ENCODE measurements at regions not wholly inside any gene's neighbourhood (a gene's known extent, or its start where the extent isn't known, plus 50 kb on each side); places are given as distances from the start of the nearest gene placed in this dataset.

GRCh38 chr1:83735526-83735925, 263.4 kb downstream of the TTLL7 start:
- Histone ChIP-seq H3K9me3 (ENCODE audit: low read depth) (no peaks in the 10 kb centered on the region), H3K27me3 (no peaks in the 10 kb centered on the region), H3K4me3 (no peak overlapping the region), H3K4me1 (ENCODE audit: low read depth) (no peaks in the 10 kb centered on the region), H3K36me3 (no peaks in the 10 kb centered on the region), H3K27ac (no peak overlapping the region)
- no peak for TF ChIP-seq CTCF (IDR thresholded peaks at IDR 0.05; ENCODE audit: low read depth, low read length)
- no peak for DNase-seq (ENCODE audit: low read depth in 1 of 2, low spot score in 1 of 2)

GRCh38 chr1:83734420-83734819, 264.5 kb downstream of the TTLL7 start:
- TF ChIP-seq CTCF (IDR thresholded peaks at IDR 0.05; ENCODE audit: low read depth, low read length): no peak
- H3K4me1 ChIP-seq (ENCODE audit: low read depth): no peaks in the 10 kb centered on the region
- DNase-seq (ENCODE audit: low read depth in 1 of 2, low spot score in 1 of 2): no peak
- H3K9me3 ChIP-seq (ENCODE audit: low read depth): no peaks in the 10 kb centered on the region
- no peak overlapping the region for H3K27ac ChIP-seq
- H3K4me3 ChIP-seq: no peak overlapping the region
- no peaks in the 10 kb centered on the region for H3K27me3 ChIP-seq
- H3K36me3 ChIP-seq: no peaks in the 10 kb centered on the region

- no peaks in the 10 kb centered on the region for H3K4me1 ChIP-seq (ENCODE audit: low read depth)
- no peak overlapping the region for H3K27ac ChIP-seq
- no peak overlapping the region for H3K4me3 ChIP-seq
- no peak for TF ChIP-seq CTCF (IDR thresholded peaks at IDR 0.05; ENCODE audit: low read depth, low read length)
- no peak for DNase-seq (ENCODE audit: low read depth in 1 of 2, low spot score in 1 of 2)
- H3K36me3 ChIP-seq: no peaks in the 10 kb centered on the region
- H3K9me3 ChIP-seq (ENCODE audit: low read depth): no peaks in the 10 kb centered on the region
- no peaks in the 10 kb centered on the region for H3K27me3 ChIP-seq
Measured at GRCh38 chr1:83725735-83726360, 273.1 kb downstream of the TTLL7 start.

DNA sequence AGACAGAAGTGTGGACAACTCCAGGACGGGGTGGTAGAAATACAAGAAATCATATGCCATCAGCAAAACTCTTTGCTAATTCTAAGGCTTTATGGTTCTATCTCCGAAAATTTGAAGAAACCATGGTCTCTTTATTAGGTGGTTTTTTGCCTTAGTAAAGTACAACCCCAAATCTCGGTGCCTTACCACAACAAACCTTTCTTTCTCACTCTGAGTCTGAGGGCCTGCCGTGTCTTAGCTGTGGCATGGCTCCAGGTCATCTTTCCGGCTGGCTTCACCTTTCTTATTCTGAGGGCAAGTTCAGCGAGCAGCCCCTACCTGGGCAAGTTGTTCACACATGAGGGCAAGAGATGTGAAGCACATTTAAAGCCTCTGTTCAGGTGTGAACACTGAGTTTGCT, 280.6 kb downstream of the TTLL7 start:
- no peak overlapping the region for H3K27ac ChIP-seq
- H3K4me3 ChIP-seq: no peak overlapping the region
- no peak for TF ChIP-seq CTCF (IDR thresholded peaks at IDR 0.05; ENCODE audit: low read depth, low read length)
- H3K4me1 ChIP-seq (ENCODE audit: low read depth): no peaks in the 10 kb centered on the region
- no peak for DNase-seq (ENCODE audit: low read depth in 1 of 2, low spot score in 1 of 2)
- no peaks in the 10 kb centered on the region for H3K27me3 ChIP-seq
- no peaks in the 10 kb centered on the region for H3K9me3 ChIP-seq (ENCODE audit: low read depth)
- H3K36me3 ChIP-seq: no peaks in the 10 kb centered on the region

- no peak overlapping the region for H3K27ac ChIP-seq
- no peak for DNase-seq (ENCODE audit: low read depth in 1 of 2, low spot score in 1 of 2)
- H3K4me1 ChIP-seq (ENCODE audit: low read depth): no peaks in the 10 kb centered on the region
- no peaks in the 10 kb centered on the region for H3K36me3 ChIP-seq
- no peaks in the 10 kb centered on the region for H3K9me3 ChIP-seq (ENCODE audit: low read depth)
- H3K27me3 ChIP-seq: no peaks in the 10 kb centered on the region
- no peak overlapping the region for H3K4me3 ChIP-seq
- TF ChIP-seq CTCF (IDR thresholded peaks at IDR 0.05; ENCODE audit: low read depth, low read length): no peak
Measured at GRCh38 chr1:83717785-83718184, 281.1 kb downstream of the TTLL7 start.

GRCh38 chr1:83716641-83717040, 282.3 kb downstream of the TTLL7 start:
- no peaks in the 10 kb centered on the region for H3K9me3 ChIP-seq (ENCODE audit: low read depth)
- TF ChIP-seq CTCF (IDR thresholded peaks at IDR 0.05; ENCODE audit: low read depth, low read length): no peak
- no peaks in the 10 kb centered on the region for H3K36me3 ChIP-seq
- H3K27ac ChIP-seq: no peak overlapping the region
- no peak for DNase-seq (ENCODE audit: low read depth in 1 of 2, low spot score in 1 of 2)
- no peak overlapping the region for H3K4me3 ChIP-seq
- H3K27me3 ChIP-seq: no peaks in the 10 kb centered on the region
- no peaks in the 10 kb centered on the region for H3K4me1 ChIP-seq (ENCODE audit: low read depth)
